Sigmoid colon (tissue), 4 donors: ENCODE measurements at regions not wholly inside any gene's neighbourhood (a gene's known extent, or its start where the extent isn't known, plus 50 kb on each side); places are given as distances from the start of the nearest gene placed in this dataset.

Experiments
- CTCF ChIP-seq, 4 experiments: fragments of 450-650 bp in 3 of 4; fragments of 200-600 bp in 1 of 4; IDR thresholded peaks; one replicate each; pipeline ENCODE4 v1.5.1; 2016 to 2019; ENCODE audit warnings: antibody characterized with exemption in 4 of 4, mild to moderate bottlenecking in 3 of 4, moderate library complexity in 2 of 4
- EP300 ChIP-seq, 4 donors: sonication (generic); formaldehyde crosslinking; IDR thresholded peaks; one replicate each; pipeline ENCODE4 v1.6.1; 2017; ENCODE audit warnings: antibody characterized with exemption in 4 of 4
- POLR2A ChIP-seq, 2 donors: fragments of 450-650 bp; IDR thresholded peaks; one replicate each; pipeline ENCODE4 v1.6.1; 2016; ENCODE audit warnings: antibody characterized with exemption in 2 of 2, mild to moderate bottlenecking in 2 of 2, moderate library complexity in 2 of 2
- POLR2AphosphoS5 ChIP-seq, 4 donors: sonication (generic); formaldehyde crosslinking; IDR thresholded peaks; one replicate each; pipeline ENCODE4 v1.6.1; 2017; ENCODE audit warnings: antibody characterized with exemption in 4 of 4

GRCh38 chr2:67216881-67217280, 180.3 kb upstream of the ETAA1 start:
- TF ChIP-seq POLR2AphosphoS5 (IDR thresholded peaks at IDR 0.05) = no peak
- TF ChIP-seq CTCF (IDR thresholded peaks at IDR 0.05) = no peak
- no peak for TF ChIP-seq POLR2A (IDR thresholded peaks at IDR 0.05)
- TF ChIP-seq EP300 (IDR thresholded peaks at IDR 0.05) = no peak
